H9 (cell line): ENCODE measurements at regions not wholly inside any gene's neighbourhood (a gene's known extent, or its start where the extent isn't known, plus 50 kb on each side); places are given as distances from the start of the nearest gene placed in this dataset.
A peak's percentile ranks its signal among the peaks of the same experiment; 100 is the strongest.

Source experiments
- DNase-seq: peaks from one replicate; pipeline ENCODE4 v3.0.0-alpha.2; 2017
- H2AFZ ChIP-seq: one replicate; pipeline ENCODE4 v1.6.1; 2013; ENCODE audit warnings: mild to moderate bottlenecking, low read length, control low read depth, moderate library complexity
- H2AK5ac ChIP-seq: 2 replicates; pipeline ENCODE4 v1.6.1; 2013; ENCODE audit warnings: low read length, control low read depth, mixed read lengths; ENCODE audit not compliant: insufficient read length
- H2BK120ac ChIP-seq: one replicate; pipeline ENCODE4 v1.6.1; 2013; ENCODE audit warnings: low read depth, mild to moderate bottlenecking, low read length, control low read depth, inconsistent platforms; ENCODE audit not compliant: poor library complexity, severe bottlenecking
- H2BK12ac ChIP-seq: 2 replicates; pipeline ENCODE4 v1.6.1; 2013; ENCODE audit warnings: low read length, control low read depth, mixed read lengths, low read depth; ENCODE audit not compliant: insufficient read length
- H2BK15ac ChIP-seq: 2 replicates; pipeline ENCODE4 v1.6.1; 2013; ENCODE audit warnings: low read depth, low read length, control low read depth
- H2BK20ac ChIP-seq: one replicate; pipeline ENCODE4 v1.6.1; 2013; ENCODE audit warnings: low read depth, mild to moderate bottlenecking, low read length, control low read depth, inconsistent platforms; ENCODE audit not compliant: poor library complexity, severe bottlenecking
- H2BK5ac ChIP-seq: 2 replicates; pipeline ENCODE4 v1.6.1; 2013; ENCODE audit warnings: low read length, control low read depth, mixed read lengths; ENCODE audit not compliant: insufficient read length
- H3K14ac ChIP-seq: 2 replicates; pipeline ENCODE4 v1.6.1; 2013; ENCODE audit warnings: low read length, control low read depth; ENCODE audit not compliant: insufficient read depth
- H3K18ac ChIP-seq: 2 replicates; pipeline ENCODE4 v1.6.1; 2013; ENCODE audit warnings: low read depth, mild to moderate bottlenecking, mixed read lengths, low read length, control low read depth; ENCODE audit not compliant: insufficient read length
- H3K23ac ChIP-seq: 2 replicates; pipeline ENCODE4 v1.6.1; 2013; ENCODE audit warnings: low read length, control low read depth, mixed read lengths, low read depth; ENCODE audit not compliant: insufficient read length
- H3K23me2 ChIP-seq: 2 replicates; pipeline ENCODE4 v1.6.1; 2013; ENCODE audit warnings: low read depth, mild to moderate bottlenecking, mixed read lengths, low read length, control low read depth; ENCODE audit not compliant: insufficient read length, poor library complexity, severe bottlenecking
- H3K27ac ChIP-seq: 2 replicates; pipeline ENCODE4 v1.5.1; 2013; ENCODE audit warnings: low read length, control low read depth, mixed read lengths, low read depth; ENCODE audit not compliant: insufficient read length
- H3K27me3 ChIP-seq: 2 replicates; pipeline ENCODE4 v1.6.1; 2013; ENCODE audit warnings: low read length, control low read depth, inconsistent platforms; ENCODE audit not compliant: insufficient read depth
- H3K4ac ChIP-seq: 2 replicates; pipeline ENCODE4 v1.6.1; 2013; ENCODE audit warnings: low read depth, mild to moderate bottlenecking, control low read depth, inconsistent platforms, low read length, moderate library complexity
- H3K4me1 ChIP-seq: 2 replicates; pipeline ENCODE4 v1.6.1; 2013; ENCODE audit warnings: low read length, control low read depth, inconsistent platforms; ENCODE audit not compliant: insufficient read depth
- H3K4me2 ChIP-seq: 2 replicates; pipeline ENCODE4 v1.6.1; 2013; ENCODE audit warnings: low read length, control low read depth, mixed read lengths; ENCODE audit not compliant: insufficient read length, insufficient read depth
- H3K56ac ChIP-seq: 2 replicates; pipeline ENCODE4 v1.6.1; 2013; ENCODE audit warnings: low read depth, mild to moderate bottlenecking, mixed read lengths, low read length, control low read depth; ENCODE audit not compliant: insufficient read length
- H3K79me1 ChIP-seq: 2 replicates; pipeline ENCODE4 v1.6.1; 2013; ENCODE audit warnings: low read depth, mild to moderate bottlenecking, moderate library complexity, low read length, control low read depth, inconsistent platforms; ENCODE audit not compliant: insufficient read depth, poor library complexity, severe bottlenecking
- H3K79me2 ChIP-seq: 2 replicates; pipeline ENCODE4 v1.6.1; 2013; ENCODE audit warnings: low read length, control low read depth, inconsistent platforms; ENCODE audit not compliant: insufficient read depth
- H3K9ac ChIP-seq: 2 replicates; pipeline ENCODE4 v1.6.1; 2013; ENCODE audit warnings: low read length, control low read depth, mixed read lengths; ENCODE audit not compliant: insufficient read length; ENCODE audit errors: extremely low read depth
- H3K9me3 ChIP-seq: one replicate; pipeline ENCODE4 v1.6.1; 2013; ENCODE audit warnings: low read depth, low read length, inconsistent platforms; ENCODE audit not compliant: control insufficient read depth
- H3T11ph ChIP-seq: one replicate; pipeline ENCODE4 v1.6.1; 2013; ENCODE audit warnings: mild to moderate bottlenecking, low read length, control low read depth, inconsistent platforms
- H4K20me1 ChIP-seq: one replicate; pipeline ENCODE4 v1.6.1; 2013; ENCODE audit not compliant: control insufficient read depth, insufficient read length, insufficient read depth
- H4K5ac ChIP-seq: 2 replicates; pipeline ENCODE4 v1.6.1; 2013; ENCODE audit warnings: low read depth, mild to moderate bottlenecking, mixed read lengths, low read length, control low read depth; ENCODE audit not compliant: insufficient read length
- H4K8ac ChIP-seq: replicated peaks from 2 replicates; pipeline ENCODE4 v1.6.1; 2013; ENCODE audit warnings: low read length, control low read depth, mixed read lengths, low read depth; ENCODE audit not compliant: insufficient read length
- H4K91ac ChIP-seq: 2 replicates; pipeline ENCODE4 v1.6.1; 2013; ENCODE audit warnings: low read depth, mild to moderate bottlenecking, moderate library complexity, mixed read lengths, low read length, control low read depth; ENCODE audit not compliant: insufficient read length
- H3K27ac Mint-ChIP-seq, 3 experiments: 2 replicates in 2 of 3; 3 replicates in 1 of 3; pipeline ENCODE4 v1.8.0; 2020 to 2021; ENCODE audit warnings: mixed read lengths in 3 of 3, mild to moderate bottlenecking in 1 of 3, moderate library complexity in 1 of 3
- H3K27me3 Mint-ChIP-seq: 2 replicates; pipeline ENCODE4 v1.8.0; 2021; ENCODE audit warnings: low read depth, mild to moderate bottlenecking, moderate library complexity, mixed read lengths
- H3K36me3 Mint-ChIP-seq, 3 experiments: 2 replicates in 2 of 3; 3 replicates in 1 of 3; pipeline ENCODE4 v1.8.0; 2020 to 2021; ENCODE audit warnings: low read depth in 3 of 3, mixed read lengths in 3 of 3; ENCODE audit not compliant: insufficient read depth in 1 of 3
- H3K4me1 Mint-ChIP-seq, 2 experiments: 2 replicates each; pipeline ENCODE4 v1.8.0; 2020; ENCODE audit warnings: mixed read lengths in 2 of 2
- H3K4me3 Mint-ChIP-seq, 2 experiments: 2 replicates in 1 of 2; 3 replicates in 1 of 2; pipeline ENCODE4 v1.8.0; 2020 to 2021; ENCODE audit warnings: mild to moderate bottlenecking in 2 of 2, mixed read lengths in 2 of 2, moderate library complexity in 1 of 2
- H3K9me3 Mint-ChIP-seq, 2 experiments: 2 replicates in 1 of 2; 3 replicates in 1 of 2; pipeline ENCODE4 v1.8.0; 2020; ENCODE audit warnings: mild to moderate bottlenecking in 2 of 2, mixed read lengths in 2 of 2, moderate library complexity in 1 of 2
- CTCF ChIP-seq: fragments of 200-600 bp; sonication (generic); conservative IDR thresholded peaks from 3 replicates; pipeline ENCODE4 v1.8.0; 2021; ENCODE audit warnings: antibody characterized with exemption, mild to moderate bottlenecking
- WGBS: extraction: QIAGEN DNeasy Blood & Tissue Kit; methylation state at CpG from one replicate; pipeline ENCODE4 v1.1.7; 2013; ENCODE audit warnings: missing lambda C conversion rate, low lambda C conversion rate, mixed read lengths; ENCODE audit not compliant: insufficient read length; ENCODE audit errors: extremely low coverage; 5-methylcytosine and 5-hydroxymethylcytosine counted together

DNA sequence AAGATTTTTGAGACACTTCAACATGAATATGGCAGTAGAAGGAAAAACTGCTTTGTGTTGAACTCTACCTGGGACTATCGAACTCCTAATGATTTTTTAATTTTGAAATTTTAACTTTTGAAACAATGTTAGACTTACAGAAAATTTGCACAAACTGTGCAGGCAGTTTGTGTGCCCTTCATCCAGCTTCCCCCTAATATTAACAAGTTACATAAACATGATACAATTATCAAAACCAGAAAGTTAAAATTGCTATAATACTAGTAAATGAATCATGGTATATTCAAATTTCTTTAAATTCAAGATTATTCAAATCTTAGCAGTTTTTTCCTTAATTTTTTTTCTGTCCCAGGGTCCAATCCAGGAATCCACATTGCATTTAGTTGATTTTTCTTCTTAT, 278.9 kb downstream of the ADGRL2 start:
- Histone ChIP-seq H3K23me2 (no peaks in the 10 kb centered on the region), H3K56ac (no peak overlapping the region), H2BK15ac (no peak overlapping the region), H2BK5ac (no peak overlapping the region), H4K5ac (no peak overlapping the region), H3T11ph (no peak overlapping the region), H2BK20ac (no peak overlapping the region), H3K4me1 (no peaks in the 10 kb centered on the region; the same call in 1 of the 2 replicates), H3K4me2 (no peak overlapping the region), H4K20me1 (no peaks in the 10 kb centered on the region), H3K23ac (no peak overlapping the region), H3K79me1 (no peaks in the 10 kb centered on the region), H2AFZ (no peak overlapping the region), H2BK12ac (no peak overlapping the region), H3K27ac (no peak overlapping the region), H2AK5ac (no peak overlapping the region), H4K8ac (no peak overlapping the region), H2BK120ac (no peak overlapping the region), H3K14ac (no peak overlapping the region), H3K79me2 (no peaks in the 10 kb centered on the region), H3K27me3 (no peaks in the 10 kb centered on the region), H3K18ac (no peak overlapping the region), H4K91ac (no peak overlapping the region), H3K4ac (no peak overlapping the region), H3K9ac (no peak overlapping the region), H3K9me3 (no peaks in the 10 kb centered on the region)
- no peak for DNase-seq
- Mint-ChIP-seq H3K9me3 (no peaks in the 10 kb centered on the region), H3K36me3 (no peaks in the 10 kb centered on the region), H3K27me3 (no peaks in the 10 kb centered on the region), H3K4me1 (peaks cover 5 to 7% of the 10 kb centered on the region in 2 experiments), H3K27ac (no peak overlapping the region), H3K4me3 (no peak overlapping the region)
- no CpG with 5 or more reads among the region's 1 CpG for WGBS
- TF ChIP-seq CTCF = 0 out of 3 replicates have a peak, but pooled peaks have one; percentile 0
